Activated B cell treated with CpG ODN at 0.5 μM for 24 hours (primary cell): ENCODE measurements at regions not wholly inside any gene's neighbourhood (a gene's known extent, or its start where the extent isn't known, plus 50 kb on each side); places are given as distances from the start of the nearest gene placed in this dataset.

Experiments
- ATAC-seq: fragments of 200-7000 bp; cut with Tn5 transposase; one replicate; pipeline ENCODE4 v1.10.0; 2021; ENCODE audit warnings: low read depth, mild to moderate bottlenecking, moderate library complexity
- CTCF ChIA-PET: fragments of 350-600 bp; sonication (Branson Sonifier 250); formaldehyde crosslinking; loops from one replicate; lab custom pipeline; 2021; ENCODE audit warnings: antibody characterized with exemption; lab: Charles Lee
- POLR2A ChIA-PET: fragments of 350-600 bp; sonication (Branson Sonifier 250); formaldehyde crosslinking; loops from one replicate; lab custom pipeline; 2021; ENCODE audit warnings: antibody characterized with exemption; lab: Charles Lee
- DNase-seq: peaks from one replicate; pipeline ENCODE4 v3.0.0; 2022
- H3K27ac Mint-ChIP-seq: one replicate; pipeline ENCODE4 v1.8.0; 2020; ENCODE audit warnings: mixed read lengths
- H3K27me3 Mint-ChIP-seq: one replicate; pipeline ENCODE4 v1.8.0; 2021; ENCODE audit warnings: mixed read lengths
- H3K36me3 Mint-ChIP-seq: one replicate; pipeline ENCODE4 v1.8.0; 2021; ENCODE audit warnings: low read depth, mixed read lengths
- H3K4me1 Mint-ChIP-seq: one replicate; pipeline ENCODE4 v1.8.0; 2021; ENCODE audit warnings: mixed read lengths
- H3K4me3 Mint-ChIP-seq: one replicate; pipeline ENCODE4 v1.8.0; 2020; ENCODE audit warnings: mild to moderate bottlenecking, mixed read lengths
- H3K9me3 Mint-ChIP-seq: one replicate; pipeline ENCODE4 v1.8.0; 2020; ENCODE audit warnings: mixed read lengths
- CTCF ChIP-seq: fragments of 200-600 bp; IDR thresholded peaks from one replicate; pipeline ENCODE4 v1.8.0; 2022; ENCODE audit warnings: antibody characterized with exemption, mild to moderate bottlenecking
- intact Hi-C: fragments of 100-400 bp; cut with micrococcal nuclease; formaldehyde crosslinking; loops from one replicate; pipeline ENCODE4 v1.15.1; 2024

DNA sequence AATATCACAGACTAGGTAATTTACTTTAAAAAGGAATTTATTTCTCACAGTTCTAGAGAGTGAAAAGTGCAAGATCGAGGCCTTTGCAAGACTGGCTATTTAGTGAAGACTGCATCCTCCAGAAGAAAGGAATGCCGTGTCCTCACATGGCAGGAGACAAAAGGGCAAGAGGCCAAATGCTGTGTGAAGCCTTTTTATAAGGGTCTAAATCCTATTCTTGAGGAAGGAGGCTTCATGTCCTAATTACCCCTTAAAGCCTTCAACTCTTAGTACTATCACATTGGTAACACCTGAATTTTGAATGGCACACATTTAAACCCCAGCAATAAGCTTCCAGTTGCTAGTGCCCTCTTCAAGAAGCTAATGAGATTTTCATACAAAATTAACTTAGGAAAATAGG lies 1882.3 kb upstream of the PIK3C3 start:
- Mint-ChIP-seq H3K4me1 (no peaks in the 10 kb centered on the region), H3K27me3 (no peaks in the 10 kb centered on the region), H3K9me3 (peaks cover 19% of the 10 kb centered on the region), H3K4me3 (no peak overlapping the region), H3K36me3 (no peaks in the 10 kb centered on the region), H3K27ac (no peak overlapping the region)
- intact Hi-C loops, result no loop called here
- no peak for DNase-seq
- POLR2A ChIA-PET, result no interaction called here
- ATAC-seq, result no peak
- CTCF ChIA-PET, result no interaction called here
- TF ChIP-seq CTCF, result no peak

- Mint-ChIP-seq H3K4me3 (no peak overlapping the region), H3K4me1 (no peaks in the 10 kb centered on the region)
- POLR2A ChIA-PET, result no interaction called here
Measured at GRCh38 chr18:40066368-40066767, 1888.7 kb upstream of the PIK3C3 start.

GRCh38 chr18:40063488-40063887 lies 1891.5 kb upstream of the PIK3C3 start:
- ChIA-PET CTCF (no interaction called here), POLR2A (no interaction called here)
- H3K36me3 Mint-ChIP-seq, result no peaks in the 10 kb centered on the region
- H3K9me3 Mint-ChIP-seq, result peaks cover 16% of the 10 kb centered on the region
- no peaks in the 10 kb centered on the region for H3K27me3 Mint-ChIP-seq
- DNase-seq (no peak), ATAC-seq (no peak)
- H3K4me1 Mint-ChIP-seq, result no peaks in the 10 kb centered on the region
- no peak for TF ChIP-seq CTCF
- H3K4me3 Mint-ChIP-seq, result no peak overlapping the region
- intact Hi-C loops, result no loop called here
- H3K27ac Mint-ChIP-seq, result no peak overlapping the region

More at GRCh38 chr18:40066368-40066767, 1888.7 kb upstream of the PIK3C3 start:
- H3K9me3 Mint-ChIP-seq, result peaks cover 24% of the 10 kb centered on the region
- no peak for TF ChIP-seq CTCF
- ATAC-seq (no peak), DNase-seq (no peak)
- CTCF ChIA-PET, result no interaction called here
- H3K27ac Mint-ChIP-seq, result no peak overlapping the region
- no peaks in the 10 kb centered on the region for H3K27me3 Mint-ChIP-seq
- H3K36me3 Mint-ChIP-seq, result no peaks in the 10 kb centered on the region
- intact Hi-C loops, result no loop called here

DNA sequence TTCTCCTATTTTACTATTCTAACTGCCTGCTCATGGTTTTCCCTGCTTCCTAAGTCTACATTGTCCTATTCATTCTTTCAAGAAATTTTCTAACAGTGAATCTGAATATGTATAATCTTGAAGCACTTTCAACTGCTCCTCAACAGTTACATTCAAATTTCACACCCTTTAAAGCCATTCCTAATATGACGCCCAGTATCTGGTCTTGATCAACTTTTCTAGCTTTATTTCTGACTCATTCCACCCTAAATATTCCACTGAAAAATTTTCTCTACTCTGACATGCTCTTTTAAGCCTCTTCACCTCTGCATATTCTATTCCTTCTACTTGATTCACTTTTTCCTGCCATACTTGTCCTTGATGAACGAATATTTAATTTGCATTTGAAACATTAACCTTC lies 1893.9 kb upstream of the PIK3C3 start:
- ChIA-PET CTCF (no interaction called here), POLR2A (no interaction called here)
- DNase-seq (no peak), ATAC-seq (no peak)
- Mint-ChIP-seq H3K4me3 (no peak overlapping the region), H3K27me3 (no peaks in the 10 kb centered on the region), H3K27ac (no peak overlapping the region), H3K9me3 (peaks cover 9% of the 10 kb centered on the region), H3K4me1 (no peaks in the 10 kb centered on the region), H3K36me3 (no peaks in the 10 kb centered on the region)
- TF ChIP-seq CTCF, result no peak
- intact Hi-C loops, result no loop called here

- Mint-ChIP-seq H3K36me3 (no peaks in the 10 kb centered on the region), H3K4me1 (no peaks in the 10 kb centered on the region), H3K27me3 (no peaks in the 10 kb centered on the region), H3K4me3 (no peak overlapping the region), H3K27ac (no peak overlapping the region), H3K9me3 (peaks cover 5% of the 10 kb centered on the region)
- no peak for DNase-seq
- no peak for TF ChIP-seq CTCF
- ATAC-seq, result no peak
- intact Hi-C loops, result no loop called here
- ChIA-PET CTCF (no interaction called here), POLR2A (no interaction called here)
Measured at GRCh38 chr18:40060562-40060961, 1894.5 kb upstream of the PIK3C3 start.
